NCI-H1694 treated with DMSO at 0.1 percent for 48 hours (cell line): ENCODE measurements at regions not wholly inside any gene's neighbourhood (a gene's known extent, or its start where the extent isn't known, plus 50 kb on each side); places are given as distances from the start of the nearest gene placed in this dataset.

Experiments used
- DNase-seq: peaks from one replicate; lab custom pipeline; 2025; lab: John Stamatoyannopoulos, UW

DNA sequence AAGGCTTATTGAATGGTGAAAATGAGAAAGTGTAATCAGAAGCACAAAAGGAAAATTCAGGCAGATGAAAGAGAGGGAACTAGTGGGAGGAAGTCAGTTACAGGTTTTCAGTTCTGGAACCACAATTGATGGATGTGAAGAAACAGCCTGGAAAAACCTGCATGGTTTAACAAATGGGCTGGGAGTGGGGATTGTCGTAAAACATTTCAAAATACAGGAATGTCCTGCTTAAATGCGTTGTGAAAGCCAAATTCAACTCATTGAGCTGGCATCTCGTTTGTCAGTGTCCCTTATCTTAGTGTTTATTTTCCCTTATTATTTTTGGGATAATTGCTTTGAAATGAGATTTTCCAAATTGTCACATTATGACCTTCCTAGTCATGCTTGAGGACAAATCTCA lies 106.5 kb upstream of the RFC3 start:
- DNase-seq = no peak

DNA sequence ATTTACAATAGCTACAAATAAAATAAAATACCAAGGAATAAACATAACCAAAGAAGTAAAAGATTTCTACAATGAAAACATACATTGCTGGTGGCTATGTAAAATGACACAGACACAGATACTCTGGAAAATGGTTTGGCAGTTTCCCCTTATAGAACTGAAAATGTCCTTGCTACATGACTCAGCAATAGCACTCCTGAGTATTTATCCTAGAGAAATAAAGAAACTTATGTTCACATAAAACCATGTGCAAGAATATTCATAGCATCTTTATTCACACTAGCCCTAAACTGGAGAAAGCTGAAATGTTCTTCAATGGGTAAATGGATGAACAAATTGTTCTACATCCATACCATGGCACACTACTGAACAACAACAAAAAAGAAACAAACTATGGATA lies 100.2 kb upstream of the RFC3 start:
- DNase-seq = no peak

- no peak for DNase-seq
These were observed 96.2 kb upstream of the RFC3 start for GRCh38 chr13:33721724-33722123.

DNA sequence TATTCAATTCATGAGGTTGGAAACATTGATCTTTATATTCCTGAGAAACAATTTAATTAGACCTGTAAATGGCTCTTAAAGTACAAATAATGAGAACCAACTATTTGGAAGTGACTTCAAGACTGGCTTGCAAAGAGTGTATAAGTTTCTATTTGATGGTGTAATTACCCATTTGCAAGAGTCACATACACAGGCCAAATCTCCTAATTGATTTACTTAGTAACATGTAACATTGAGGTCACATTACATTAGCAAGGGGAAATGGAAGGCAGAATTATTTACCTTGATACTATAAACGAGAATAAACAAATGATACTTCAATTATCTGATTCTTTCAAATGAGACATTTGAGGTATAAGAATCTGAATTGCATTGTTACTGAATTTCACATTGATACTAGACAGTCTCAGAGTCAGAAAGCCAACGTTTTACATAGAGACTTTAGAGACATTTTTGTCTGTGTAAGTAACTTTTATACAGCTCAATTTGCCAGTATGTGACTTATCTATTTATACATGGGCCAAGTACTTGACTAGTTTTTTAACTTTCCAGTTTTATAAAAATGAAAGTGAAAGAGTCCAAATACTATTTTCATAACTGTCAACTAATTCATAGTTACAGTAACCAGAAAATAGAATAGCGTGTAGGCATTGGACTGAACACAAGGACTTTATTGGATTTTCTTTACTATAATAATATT lies 95.6 kb upstream of the RFC3 start:
- no peak for DNase-seq

GRCh38 chr13:33723365-33723764 lies 94.6 kb upstream of the RFC3 start:
- DNase-seq = no peak

DNA sequence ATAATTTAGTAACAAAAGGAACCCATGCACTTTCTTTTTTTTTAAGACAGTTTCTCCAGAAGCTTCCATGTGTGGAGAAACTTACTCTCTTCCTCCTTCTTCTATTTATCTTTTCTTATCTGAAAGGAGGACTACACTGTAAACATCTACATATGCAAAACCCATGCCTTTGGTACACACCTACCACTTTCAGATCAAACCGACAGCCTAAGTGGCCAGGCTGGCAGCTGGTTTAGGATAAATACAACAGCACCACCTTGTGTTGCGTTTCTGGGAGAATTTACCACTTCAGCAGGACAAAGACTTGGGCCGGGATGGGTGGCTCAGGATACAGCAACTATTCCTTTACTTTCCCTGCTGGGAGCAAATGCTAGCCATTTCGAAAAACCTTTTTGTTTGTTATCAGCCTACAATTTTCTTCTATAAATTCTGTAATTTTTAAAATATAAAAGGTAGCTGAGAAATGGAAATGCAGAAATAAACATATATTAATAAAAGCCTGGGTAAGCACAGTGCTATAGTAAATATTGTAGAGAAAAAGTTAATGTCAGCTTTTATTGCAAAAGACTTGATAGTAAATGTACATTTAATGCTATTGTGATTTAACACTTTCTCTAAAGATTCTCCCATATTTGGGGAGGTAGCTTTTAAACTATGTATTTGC lies 94.0 kb upstream of the RFC3 start:
- peak; percentile 75 for DNase-seq

- no peak for DNase-seq
These were observed 92.6 kb upstream of the RFC3 start for GRCh38 chr13:33725340-33725739.

GRCh38 chr13:33727297-33728083 lies 90.5 kb upstream of the RFC3 start:
- DNase-seq = no peak

DNA sequence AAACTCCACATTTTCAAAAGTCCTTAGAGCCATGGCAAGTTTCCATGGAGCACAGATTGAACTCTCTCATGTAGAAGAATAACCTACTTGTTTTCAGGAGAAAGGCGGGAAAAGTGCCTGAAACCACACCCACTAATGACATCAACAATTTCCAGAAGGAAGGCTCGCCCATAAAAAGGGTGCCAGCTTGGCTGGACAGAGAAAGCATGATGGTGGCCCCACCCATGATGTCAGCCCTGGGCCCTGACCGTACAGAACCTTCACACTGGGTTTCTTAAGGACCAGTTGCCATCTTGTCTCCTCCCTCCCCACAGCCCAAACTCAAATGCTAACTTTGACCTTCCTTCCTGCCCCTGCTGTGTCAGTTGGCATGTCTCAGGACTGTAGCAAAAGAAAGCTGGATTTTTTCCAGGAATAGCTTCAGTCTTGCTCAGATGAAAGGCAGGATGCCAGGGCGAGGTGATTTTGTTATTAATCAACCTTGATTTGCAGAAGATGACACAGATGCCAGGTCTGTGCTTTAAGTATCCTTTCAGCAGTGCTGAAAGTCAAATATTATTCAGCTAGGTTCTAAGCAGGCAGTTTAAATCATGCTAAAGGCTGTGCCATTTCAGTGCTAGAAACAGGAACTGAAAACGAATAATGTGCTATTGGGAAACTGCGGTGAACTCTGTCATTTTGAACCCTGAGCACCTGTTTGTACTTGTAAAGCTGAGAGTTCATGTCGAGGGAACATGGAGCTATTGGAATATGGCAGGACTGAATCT lies 89.5 kb upstream of the RFC3 start:
- DNase-seq = no peak

- no peak for DNase-seq
These were observed 87.8 kb upstream of the RFC3 start for GRCh38 chr13:33730147-33730546.

DNA sequence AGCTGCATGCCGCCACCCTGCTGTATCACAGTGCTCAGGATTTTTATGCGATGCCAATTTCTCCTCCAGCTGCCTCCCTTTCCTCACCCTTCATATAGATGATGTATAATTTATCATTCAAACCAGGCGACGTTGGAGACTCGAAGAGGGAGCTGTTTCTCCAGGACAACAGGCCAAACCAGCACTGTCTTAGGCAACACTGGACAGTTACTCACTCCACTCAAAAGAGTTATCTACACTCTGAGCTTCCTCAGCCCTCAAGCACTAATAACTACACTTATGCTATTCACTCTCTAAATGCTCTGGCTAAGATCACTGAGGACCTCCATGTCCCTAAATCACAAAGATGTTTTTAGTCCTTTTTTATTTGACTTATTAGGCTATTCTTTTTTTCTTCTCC lies 87.3 kb upstream of the RFC3 start:
- no peak for DNase-seq

GRCh38 chr13:33735276-33735675 lies 82.7 kb upstream of the RFC3 start:
- DNase-seq = no peak

- DNase-seq = no peak
These were observed 78.7 kb upstream of the RFC3 start for GRCh38 chr13:33739254-33739653.

GRCh38 chr13:33740134-33740538 lies 77.8 kb upstream of the RFC3 start:
- no peak for DNase-seq

GRCh38 chr13:33742321-33742720 lies 75.6 kb upstream of the RFC3 start:
- DNase-seq = no peak

DNA sequence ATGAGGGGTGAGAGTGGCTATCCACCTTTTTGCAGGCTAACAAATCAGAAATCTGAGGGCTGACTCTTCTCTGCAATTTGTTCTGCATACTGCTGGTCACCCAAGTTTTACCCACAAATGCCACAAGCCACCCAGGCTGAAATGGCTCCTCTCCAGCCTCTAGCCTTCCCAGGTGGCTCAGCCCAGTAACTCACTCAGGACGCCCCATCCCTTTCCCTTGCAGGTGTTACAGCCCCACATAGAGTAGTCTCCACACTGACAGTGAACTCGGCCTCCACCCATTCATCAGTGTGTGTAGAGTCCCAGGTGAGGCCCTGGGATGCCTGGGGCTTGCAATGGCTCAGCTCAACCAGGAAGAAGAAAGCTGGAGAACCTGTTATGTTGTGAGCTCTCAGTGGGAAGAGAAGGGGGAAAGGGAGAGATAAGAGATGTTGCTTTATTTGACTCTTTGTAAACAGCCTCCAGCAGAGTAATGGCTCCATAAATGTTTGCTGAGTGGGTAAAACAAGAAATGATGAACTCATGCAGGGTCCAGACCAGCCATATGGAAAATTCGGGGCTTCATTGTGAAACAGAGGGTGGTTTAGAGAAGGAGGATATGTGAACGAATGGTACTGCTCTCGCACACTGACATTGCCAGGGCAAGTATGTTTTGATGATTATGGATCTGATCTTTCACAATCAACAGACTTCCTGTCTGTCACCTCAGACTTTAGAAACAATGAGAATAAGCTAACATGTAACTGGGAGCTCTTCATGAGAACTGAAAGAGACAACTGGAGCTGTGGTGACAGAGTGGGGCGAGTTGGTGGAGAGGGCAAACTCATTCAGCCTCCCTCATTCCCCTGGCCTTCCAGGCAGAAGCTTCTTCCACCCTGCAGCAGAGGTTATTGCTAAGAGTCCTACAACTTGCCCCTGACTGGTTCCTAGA lies 74.2 kb upstream of the RFC3 start:
- no peak for DNase-seq

DNA sequence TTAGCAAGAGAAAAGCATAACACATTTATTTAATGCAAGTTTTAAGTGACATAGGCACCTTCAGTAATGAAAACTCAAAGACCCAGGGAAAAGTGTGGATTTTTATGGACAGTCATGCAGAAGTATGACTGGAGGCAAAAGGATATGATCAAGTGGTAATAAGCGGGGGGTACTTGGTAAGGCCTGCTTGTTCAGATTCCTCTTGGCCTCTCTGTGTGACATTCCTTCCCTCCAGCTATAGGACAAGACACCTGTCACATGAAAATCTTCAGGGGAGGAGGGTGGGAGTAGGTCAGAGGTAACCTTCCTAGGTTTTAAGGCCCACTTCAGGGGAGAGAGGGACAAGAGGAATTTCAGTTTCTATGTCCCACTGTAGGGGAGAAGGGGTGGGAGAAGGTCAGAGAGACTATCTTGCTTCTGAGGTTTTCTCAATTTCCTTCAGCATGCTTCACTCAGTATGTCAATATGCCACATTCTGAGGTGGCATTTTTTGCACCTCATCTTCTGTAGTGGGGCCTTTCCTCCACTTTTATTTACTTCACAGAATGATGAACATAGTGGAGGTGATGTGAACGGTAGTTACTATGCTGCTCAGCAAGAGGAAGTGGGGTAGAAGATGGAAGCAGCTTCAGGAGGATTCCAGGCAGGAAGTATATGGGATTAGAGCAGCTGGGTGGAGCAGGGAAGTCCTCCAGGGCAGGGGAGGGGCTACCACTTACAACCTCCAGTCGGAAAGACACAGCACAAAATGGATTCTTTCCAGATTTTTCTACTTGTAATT lies 73.2 kb upstream of the RFC3 start:
- DNase-seq = no peak

DNA sequence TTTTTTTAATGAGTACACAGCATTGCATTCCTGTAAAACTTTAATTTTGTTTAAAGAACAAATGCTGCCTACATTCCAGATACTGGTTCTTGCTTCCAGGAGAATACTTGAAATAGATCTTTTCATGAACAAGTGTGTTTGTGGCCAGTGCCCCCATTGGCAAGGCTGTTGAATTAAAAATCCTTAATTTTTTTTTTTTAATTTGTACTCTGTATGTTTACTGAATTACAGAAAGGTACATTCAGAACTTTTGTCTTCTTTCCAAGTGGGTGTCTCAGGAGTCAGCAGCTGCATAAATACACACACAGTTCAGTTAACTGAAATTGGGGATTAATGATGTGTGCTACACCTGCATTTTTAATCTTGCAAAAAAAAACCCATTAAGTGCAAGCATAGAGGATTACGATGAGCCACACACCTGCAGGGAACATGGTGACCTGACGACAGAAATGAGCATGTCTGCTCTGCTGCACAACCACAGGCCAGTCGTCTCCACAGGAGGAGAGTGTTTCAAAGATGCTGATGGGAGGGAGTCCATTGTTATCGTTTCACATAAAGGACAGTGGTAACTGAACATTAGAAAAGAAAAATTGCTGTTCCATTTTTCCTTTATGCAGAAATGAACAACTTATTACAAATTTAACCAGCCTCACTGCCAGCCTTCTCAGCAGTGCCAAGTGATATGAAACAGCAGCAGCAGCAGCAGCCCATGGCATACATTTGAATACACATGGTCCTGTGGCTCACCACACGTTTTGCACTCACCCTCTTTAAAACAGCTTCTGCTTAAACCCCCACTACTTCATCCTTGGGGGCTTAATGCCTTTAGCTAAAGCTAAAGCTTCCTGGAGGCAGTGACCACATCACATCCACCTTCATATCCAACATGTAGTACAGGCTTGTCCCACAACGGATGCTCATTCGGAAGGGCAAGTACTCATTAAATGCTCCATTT lies 72.3 kb upstream of the RFC3 start:
- DNase-seq = no peak

GRCh38 chr13:33746867-33747266 lies 71.1 kb upstream of the RFC3 start:
- DNase-seq = no peak
